ENCODE measurements at regions not wholly inside any gene's neighbourhood (a gene's known extent, or its start where the extent isn't known, plus 50 kb on each side); places are given as distances from the start of the nearest gene placed in this dataset.

DNA sequence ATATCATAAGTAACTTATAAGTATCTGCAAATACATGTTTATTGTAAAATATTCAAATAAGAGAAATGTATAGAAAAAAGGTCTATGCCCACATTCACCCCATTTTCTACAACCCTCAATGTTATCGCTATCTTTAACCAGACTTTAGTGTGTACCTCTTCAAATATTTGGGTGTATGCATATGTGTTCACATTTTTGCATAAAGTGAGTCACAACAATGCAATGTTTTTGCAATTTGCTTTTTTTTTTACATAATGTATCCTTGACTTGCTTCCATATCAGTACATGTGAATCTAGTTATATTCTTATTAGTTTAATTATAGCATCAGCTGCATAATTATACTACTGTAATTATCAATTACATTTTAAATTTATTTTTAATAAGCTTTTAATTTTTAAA lies 117.3 kb upstream of the LYSMD4 start:
- TF ChIP-seq ELF4 (CRISPR knock-in tag; IDR thresholded peaks at IDR 0.05), result no peak
- no peak for TF ChIP-seq MAFK (IDR thresholded peaks at IDR 0.05; ENCODE audit: low read length)
- no peak for TF ChIP-seq ZBTB26 (CRISPR knock-in tag; IDR thresholded peaks at IDR 0.05)
- TF ChIP-seq ZFP30 (CRISPR knock-in tag; IDR thresholded peaks at IDR 0.05; ENCODE audit: borderline replicate concordance), result no peak
- TF ChIP-seq NR1H2 (CRISPR knock-in tag; IDR thresholded peaks at IDR 0.05), result no peak
